K562 (cell line): ENCODE measurements at regions not wholly inside any gene's neighbourhood (a gene's known extent, or its start where the extent isn't known, plus 50 kb on each side); places are given as distances from the start of the nearest gene placed in this dataset.

Source experiments
- ATAC-seq: fragments of 200-7000 bp; cut with Tn5 transposase; 3 replicates; pipeline ENCODE4 v1.9.1; 2020; ENCODE audit warnings: moderate library complexity
- BruUV-seq: library from RNA; stranded (reverse); fragments of 400-500 nt; replicated peaks from 2 replicates; lab custom pipeline; 2021; lab: Mats Ljungman, UMichigan
- CTCF ChIA-PET: fragments of 300-600 bp; formaldehyde crosslinking; extraction: SDS; loops from one replicate; lab custom pipeline; 2021; ENCODE audit warnings: low intra/inter-chr PET ratio; lab: Yijun Ruan, JAX
- POLR2A ChIA-PET: fragments of 300-600, 350-650 bp; sonication (Branson Sonifier 250); formaldehyde crosslinking; extraction: SDS; loops from one replicate; lab custom pipeline; 2021; ENCODE audit warnings: antibody characterized with exemption, inconsistent platforms; lab: Yijun Ruan, JAX
- DNase-seq, 4 experiments: peaks; one replicate each; pipeline versions ENCODE4 v3.0.0 to v3.0.0-alpha.2; 2011 to 2018; ENCODE audit warnings: low spot score in 3 of 4, mixed read lengths in 3 of 4; ENCODE audit errors: extremely low read depth in 1 of 4
- FAIRE-seq: peaks from 2 replicates; lab custom pipeline; 2011; peaks lifted over from hg19 to GRCh38; lab: Jason Lieb, UNC
- H2AFZ ChIP-seq: 2 replicates; pipeline ENCODE4 v1.6.0; 2011; ENCODE audit warnings: low read depth, low read length, control low read depth, inconsistent platforms
- H3K27ac ChIP-seq: fragments of 200-600 bp; 3 replicates; pipeline ENCODE4 v1.8.0; 2011; ENCODE audit warnings: low read depth, mild to moderate bottlenecking, control low read depth, inconsistent platforms, low read length, moderate library complexity, mixed read lengths; ENCODE audit errors: extremely low read depth
- H3K27me3 ChIP-seq, 2 experiments: fragments of 300-600 bp in 1 of 2; 2 replicates in 1 of 2; 3 replicates in 1 of 2; pipeline versions ENCODE4 v1.6.0 to v1.8.0; 2011; ENCODE audit warnings: inconsistent platforms in 2 of 2, low read length in 2 of 2, mild to moderate bottlenecking in 1 of 2, mixed read lengths in 1 of 2, moderate library complexity in 1 of 2; ENCODE audit not compliant: control insufficient read depth in 2 of 2, insufficient read depth in 2 of 2
- H3K36me3 ChIP-seq: fragments of 300-600 bp; 3 replicates; pipeline ENCODE4 v1.8.0; 2011; ENCODE audit warnings: mild to moderate bottlenecking, low read length, inconsistent platforms; ENCODE audit not compliant: control insufficient read depth, insufficient read depth
- H3K4me1 ChIP-seq, 2 experiments: fragments of 200-600 bp in 1 of 2; replicated peaks in 1 of 2; 2 replicates in 1 of 2; 3 replicates in 1 of 2; pipeline versions ENCODE4 v1.5.1 to v1.8.0; 2011; ENCODE audit warnings: inconsistent platforms in 2 of 2, low read length in 2 of 2, mild to moderate bottlenecking in 1 of 2, mixed read lengths in 1 of 2, moderate library complexity in 1 of 2; ENCODE audit not compliant: control insufficient read depth in 2 of 2, insufficient read depth in 2 of 2
- H3K4me2 ChIP-seq: 2 replicates; pipeline ENCODE4 v1.6.1; 2011; ENCODE audit warnings: low read length, control low read depth, inconsistent platforms, mixed read lengths; ENCODE audit not compliant: insufficient read depth
- H3K4me3 ChIP-seq: fragments of 200-600 bp; sonication (generic), shearing (Covaris generic); 2 replicates; pipeline ENCODE4 v1.5.1; 2016; ENCODE audit warnings: control low read depth, inconsistent platforms
- H3K79me2 ChIP-seq: fragments of 200-600 bp; 3 replicates; pipeline ENCODE4 v1.8.0; 2011; ENCODE audit warnings: low read length, inconsistent platforms; ENCODE audit not compliant: control insufficient read depth, insufficient read depth
- H3K9ac ChIP-seq, 2 experiments: 2 replicates each; pipeline versions ENCODE4 v1.6.0 to v1.6.1; 2011; ENCODE audit warnings: low read depth in 2 of 2, low read length in 2 of 2, control low read depth in 1 of 2, inconsistent platforms in 1 of 2, mild to moderate bottlenecking in 1 of 2, mixed read lengths in 1 of 2; ENCODE audit not compliant: insufficient read depth in 1 of 2
- H3K9me1 ChIP-seq: one replicate; pipeline ENCODE4 v1.6.0; 2011; ENCODE audit warnings: inconsistent platforms, mild to moderate bottlenecking, low read length, moderate library complexity; ENCODE audit not compliant: control insufficient read depth, insufficient read depth
- H3K9me3 ChIP-seq: replicated peaks from 2 replicates; pipeline ENCODE4 v1.5.1; 2011; ENCODE audit warnings: low read depth, low read length, inconsistent platforms; ENCODE audit not compliant: control insufficient read depth, insufficient read depth
- H4K20me1 ChIP-seq: replicated peaks from 2 replicates; pipeline ENCODE4 v1.6.1; 2011; ENCODE audit warnings: low read length, inconsistent platforms, mixed read lengths; ENCODE audit not compliant: control insufficient read depth, insufficient read depth
- BDP1 ChIP-seq: IDR thresholded peaks from 3 replicates; pipeline ENCODE4 v1.6.1; 2011; ENCODE audit not compliant: insufficient read length, insufficient read depth
- FIP1L1 ChIP-seq: fragments of 200-400 bp; formaldehyde crosslinking; IDR thresholded peaks from 2 replicates; pipeline ENCODE4 v1.6.1; 2018; ENCODE audit warnings: mild to moderate bottlenecking, low read depth, low read length; ENCODE audit not compliant: poor library complexity, severe bottlenecking
- HDAC2 ChIP-seq: fragments of 450-650 bp; IDR thresholded peaks from 2 replicates; pipeline ENCODE4 v1.6.1; 2016; ENCODE audit warnings: mild to moderate bottlenecking
- L3MBTL2 ChIP-seq: fragments of 450-650 bp; IDR thresholded peaks from 2 replicates; pipeline ENCODE4 v1.6.1; 2016; ENCODE audit warnings: mild to moderate bottlenecking, moderate library complexity
- NBN ChIP-seq: fragments of 450-650 bp; IDR thresholded peaks from 2 replicates; pipeline ENCODE4 v1.6.1; 2016; ENCODE audit warnings: low read depth, mild to moderate bottlenecking
- NCOA2 ChIP-seq, 2 experiments: fragments of 450-650 bp; IDR thresholded peaks; 2 replicates each; pipeline ENCODE4 v1.6.1; 2018; ENCODE audit warnings: mild to moderate bottlenecking in 2 of 2, moderate library complexity in 1 of 2; ENCODE audit not compliant: partially characterized antibody in 2 of 2
- POLR2AphosphoS5 ChIP-seq: IDR thresholded peaks from 2 replicates; pipeline ENCODE4 v1.6.1; 2011; ENCODE audit warnings: mild to moderate bottlenecking, low read depth, low read length, moderate library complexity; ENCODE audit not compliant: control insufficient read depth, insufficient read depth
- RB1 ChIP-seq: fragments of 450-650 bp; IDR thresholded peaks from 2 replicates; pipeline ENCODE4 v1.6.1; 2017; ENCODE audit warnings: low read depth, mild to moderate bottlenecking
- SRSF1 ChIP-seq: fragments of 200-400 bp; formaldehyde crosslinking; IDR thresholded peaks from 2 replicates; pipeline ENCODE4 v1.6.1; 2017; ENCODE audit warnings: mild to moderate bottlenecking, low read depth, low read length, moderate library complexity
- U2AF2 ChIP-seq: fragments of 200-400 bp; formaldehyde crosslinking; optimal IDR thresholded peaks from 2 replicates; pipeline ENCODE3; 2017; ENCODE audit warnings: low read depth, mild to moderate bottlenecking, low read length
- ZNF175 ChIP-seq: fragments of 200-800 bp; sonication (Bioruptor generic); IDR thresholded peaks from 2 replicates; pipeline ENCODE4 v1.6.1; 2016; ENCODE audit warnings: low read depth, mild to moderate bottlenecking, missing genetic modification characterization, missing compliant biosample characterization
- ZNF217 ChIP-seq: sonication (generic); formaldehyde crosslinking; IDR thresholded peaks from 2 replicates; pipeline ENCODE4 v1.8.0; 2022; ENCODE audit warnings: mild to moderate bottlenecking, missing genetic modification reagents
- WGBS: fragments of 100-300 bp; shearing (Covaris generic); methylation state at CpG from one replicate; pipeline ENCODE4 v1.1.6; 2016; ENCODE audit warnings: low coverage, mixed read lengths; ENCODE audit not compliant: insufficient coverage; ENCODE audit errors: missing lambda C conversion rate; 5-methylcytosine and 5-hydroxymethylcytosine counted together
- in situ Hi-C: fragments of 300-500 bp; cut with MboI; formaldehyde crosslinking; loops from 4 replicates; pipeline ENCODE4 v1.15.0; 2018; ENCODE audit warnings: inconsistent platforms, mixed read lengths
- intact Hi-C: fragments of 100-400 bp; cut with micrococcal nuclease; formaldehyde crosslinking; loops from 2 replicates; pipeline ENCODE4 v1.14.2; 2022
- TF ChIP-seq, protein P1 (sequence below), 2 experiments: fragments of 450-650 bp in 1 of 2; sonication (generic) in 1 of 2; formaldehyde crosslinking; conservative IDR thresholded peaks; 2 replicates each; pipeline versions ENCODE4 v1.4.0 to v1.8.1; 2020 to 2022; ENCODE audit warnings: mild to moderate bottlenecking in 1 of 2, missing genetic modification reagents in 1 of 2
- TF ChIP-seq, protein P2 (sequence below): sonication (generic); formaldehyde crosslinking; IDR thresholded peaks from 2 replicates; pipeline ENCODE4 v1.8.0; 2022; ENCODE audit warnings: mild to moderate bottlenecking, missing genetic modification reagents
- TF ChIP-seq, protein P3 (sequence below): fragments of 150-350 bp; conservative IDR thresholded peaks from 2 replicates; pipeline ENCODE4 v1.6.1; 2014; ENCODE audit warnings: low read length
- TF ChIP-seq, protein P4 (sequence below): fragments of 250-450 bp; sonication (Bioruptor Pico); IDR thresholded peaks from 2 replicates; pipeline ENCODE4 v1.4.0; 2020; ENCODE audit warnings: mild to moderate bottlenecking, moderate library complexity, borderline replicate concordance

DNA sequence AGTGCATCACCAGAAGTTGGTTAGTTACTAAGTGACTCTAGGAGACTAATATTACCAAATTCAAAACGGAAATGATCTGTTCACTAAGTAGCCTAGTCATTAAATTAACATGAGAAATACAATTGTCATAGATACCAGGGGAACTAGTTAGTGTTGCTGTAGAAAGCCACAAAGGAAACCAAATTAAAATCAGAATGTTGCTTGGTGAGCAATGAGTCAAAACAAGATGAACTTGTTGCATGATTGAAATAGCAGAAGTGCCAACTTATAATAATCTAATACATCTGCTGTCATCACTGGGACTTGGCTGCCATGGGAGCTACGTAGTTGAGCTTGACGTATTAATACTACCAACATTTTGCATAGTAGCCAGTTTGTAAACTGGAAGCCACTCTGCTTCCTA lies 458.1 kb downstream of the DIPK2A start:
- no peaks in the 10 kb centered on the region for H3K9me3 ChIP-seq
- no peaks in the 10 kb centered on the region for H3K4me1 ChIP-seq
- no peak overlapping the region for H3K4me3 ChIP-seq
- ATAC-seq = no peak
- H3K27me3 ChIP-seq = no peaks in the 10 kb centered on the region
- no peaks in the 10 kb centered on the region for H3K79me2 ChIP-seq
- no TSS peak for BruUV-seq
- intact Hi-C loops = no loop called here
- TF ChIP-seq SRSF1 (no peak), BDP1 (no peak), ZNF217 (CRISPR knock-in tag) (no peak), FIP1L1 (no peak), ZNF175 (CRISPR knock-in tag) (no peak), NBN (no peak), L3MBTL2 (no peak), HDAC2 (no peak), NCOA2 (IDR thresholded peaks at IDR 0.05; ENCODE audit: partially characterized antibody in 2 of 2) (no peak), POLR2AphosphoS5 (no peak), RB1 (no peak), U2AF2 (no peak)
- TF ChIP-seq, protein P1, sequence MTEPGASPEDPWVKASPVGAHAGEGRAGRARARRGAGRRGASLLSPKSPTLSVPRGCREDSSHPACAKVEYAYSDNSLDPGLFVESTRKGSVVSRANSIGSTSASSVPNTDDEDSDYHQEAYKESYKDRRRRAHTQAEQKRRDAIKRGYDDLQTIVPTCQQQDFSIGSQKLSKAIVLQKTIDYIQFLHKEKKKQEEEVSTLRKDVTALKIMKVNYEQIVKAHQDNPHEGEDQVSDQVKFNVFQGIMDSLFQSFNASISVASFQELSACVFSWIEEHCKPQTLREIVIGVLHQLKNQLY (CRISPR knock-in tag; conservative IDR thresholded peaks at IDR 0.05) = no peak
- TF ChIP-seq, protein P2, sequence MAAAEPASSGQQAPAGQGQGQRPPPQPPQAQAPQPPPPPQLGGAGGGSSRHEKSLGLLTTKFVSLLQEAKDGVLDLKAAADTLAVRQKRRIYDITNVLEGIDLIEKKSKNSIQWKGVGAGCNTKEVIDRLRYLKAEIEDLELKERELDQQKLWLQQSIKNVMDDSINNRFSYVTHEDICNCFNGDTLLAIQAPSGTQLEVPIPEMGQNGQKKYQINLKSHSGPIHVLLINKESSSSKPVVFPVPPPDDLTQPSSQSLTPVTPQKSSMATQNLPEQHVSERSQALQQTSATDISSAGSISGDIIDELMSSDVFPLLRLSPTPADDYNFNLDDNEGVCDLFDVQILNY (CRISPR knock-in tag) = no peak
- TF ChIP-seq, protein P3, sequence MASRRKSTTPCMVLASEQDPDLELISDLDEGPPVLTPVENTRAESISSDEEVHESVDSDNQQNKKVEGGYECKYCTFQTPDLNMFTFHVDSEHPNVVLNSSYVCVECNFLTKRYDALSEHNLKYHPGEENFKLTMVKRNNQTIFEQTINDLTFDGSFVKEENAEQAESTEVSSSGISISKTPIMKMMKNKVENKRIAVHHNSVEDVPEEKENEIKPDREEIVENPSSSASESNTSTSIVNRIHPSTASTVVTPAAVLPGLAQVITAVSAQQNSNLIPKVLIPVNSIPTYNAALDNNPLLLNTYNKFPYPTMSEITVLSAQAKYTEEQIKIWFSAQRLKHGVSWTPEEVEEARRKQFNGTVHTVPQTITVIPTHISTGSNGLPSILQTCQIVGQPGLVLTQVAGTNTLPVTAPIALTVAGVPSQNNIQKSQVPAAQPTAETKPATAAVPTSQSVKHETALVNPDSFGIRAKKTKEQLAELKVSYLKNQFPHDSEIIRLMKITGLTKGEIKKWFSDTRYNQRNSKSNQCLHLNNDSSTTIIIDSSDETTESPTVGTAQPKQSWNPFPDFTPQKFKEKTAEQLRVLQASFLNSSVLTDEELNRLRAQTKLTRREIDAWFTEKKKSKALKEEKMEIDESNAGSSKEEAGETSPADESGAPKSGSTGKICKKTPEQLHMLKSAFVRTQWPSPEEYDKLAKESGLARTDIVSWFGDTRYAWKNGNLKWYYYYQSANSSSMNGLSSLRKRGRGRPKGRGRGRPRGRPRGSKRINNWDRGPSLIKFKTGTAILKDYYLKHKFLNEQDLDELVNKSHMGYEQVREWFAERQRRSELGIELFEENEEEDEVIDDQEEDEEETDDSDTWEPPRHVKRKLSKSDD = no peak
- TF ChIP-seq, protein P4, sequence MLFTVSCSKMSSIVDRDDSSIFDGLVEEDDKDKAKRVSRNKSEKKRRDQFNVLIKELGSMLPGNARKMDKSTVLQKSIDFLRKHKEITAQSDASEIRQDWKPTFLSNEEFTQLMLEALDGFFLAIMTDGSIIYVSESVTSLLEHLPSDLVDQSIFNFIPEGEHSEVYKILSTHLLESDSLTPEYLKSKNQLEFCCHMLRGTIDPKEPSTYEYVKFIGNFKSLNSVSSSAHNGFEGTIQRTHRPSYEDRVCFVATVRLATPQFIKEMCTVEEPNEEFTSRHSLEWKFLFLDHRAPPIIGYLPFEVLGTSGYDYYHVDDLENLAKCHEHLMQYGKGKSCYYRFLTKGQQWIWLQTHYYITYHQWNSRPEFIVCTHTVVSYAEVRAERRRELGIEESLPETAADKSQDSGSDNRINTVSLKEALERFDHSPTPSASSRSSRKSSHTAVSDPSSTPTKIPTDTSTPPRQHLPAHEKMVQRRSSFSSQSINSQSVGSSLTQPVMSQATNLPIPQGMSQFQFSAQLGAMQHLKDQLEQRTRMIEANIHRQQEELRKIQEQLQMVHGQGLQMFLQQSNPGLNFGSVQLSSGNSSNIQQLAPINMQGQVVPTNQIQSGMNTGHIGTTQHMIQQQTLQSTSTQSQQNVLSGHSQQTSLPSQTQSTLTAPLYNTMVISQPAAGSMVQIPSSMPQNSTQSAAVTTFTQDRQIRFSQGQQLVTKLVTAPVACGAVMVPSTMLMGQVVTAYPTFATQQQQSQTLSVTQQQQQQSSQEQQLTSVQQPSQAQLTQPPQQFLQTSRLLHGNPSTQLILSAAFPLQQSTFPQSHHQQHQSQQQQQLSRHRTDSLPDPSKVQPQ (CRISPR knock-in tag) = no peak
- CTCF ChIA-PET = no interaction called here
- no peak for FAIRE-seq
- POLR2A ChIA-PET = no interaction called here
- in situ Hi-C loops = no loop called here
- H3K36me3 ChIP-seq = no peaks in the 10 kb centered on the region
- 3% methylated on average over 3 of the region's 3 CpGs for WGBS
- no peak overlapping the region for H3K9ac ChIP-seq
- H3K4me2 ChIP-seq = no peak overlapping the region
- H3K27ac ChIP-seq = no peak overlapping the region
- DNase-seq = no peak
- no peaks in the 10 kb centered on the region for H4K20me1 ChIP-seq
- H2AFZ ChIP-seq = no peak overlapping the region
- no peaks in the 10 kb centered on the region for H3K9me1 ChIP-seq
